GM18858 (cell line): ENCODE measurements at regions not wholly inside any gene's neighbourhood (a gene's known extent, or its start where the extent isn't known, plus 50 kb on each side); places are given as distances from the start of the nearest gene placed in this dataset.

Source experiments
- ATAC-seq: cut with Tn5 transposase; IDR thresholded peaks from one replicate; pipeline ENCODE4 v1.9.1; 2021; ENCODE audit not compliant: unreplicated experiment

GRCh38 chr18:52001106-52001505, 338.9 kb upstream of the DCC start:
- no peak for ATAC-seq

DNA sequence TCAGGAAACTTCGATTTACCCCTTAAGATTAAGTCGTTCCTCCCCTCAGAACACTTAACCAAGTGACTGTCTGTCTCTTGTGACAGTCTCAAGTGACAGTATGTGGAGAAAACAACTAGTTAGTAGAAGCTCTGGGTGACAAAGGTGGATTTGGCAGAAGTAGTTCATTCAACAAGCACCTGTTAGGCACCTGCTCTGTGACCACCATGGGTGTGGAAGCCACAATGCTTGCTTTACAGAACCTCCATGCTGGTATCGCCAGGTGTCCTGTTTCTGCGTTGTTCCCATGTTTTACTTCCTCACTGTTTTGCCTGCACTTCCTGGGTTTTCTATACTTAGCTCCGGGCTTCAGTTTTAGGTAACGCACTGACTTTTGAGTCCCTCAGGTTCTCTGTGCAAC, 337.4 kb upstream of the DCC start:
- no peak for ATAC-seq

GRCh38 chr18:52007105-52007504, 332.9 kb upstream of the DCC start:
- no peak for ATAC-seq

DNA sequence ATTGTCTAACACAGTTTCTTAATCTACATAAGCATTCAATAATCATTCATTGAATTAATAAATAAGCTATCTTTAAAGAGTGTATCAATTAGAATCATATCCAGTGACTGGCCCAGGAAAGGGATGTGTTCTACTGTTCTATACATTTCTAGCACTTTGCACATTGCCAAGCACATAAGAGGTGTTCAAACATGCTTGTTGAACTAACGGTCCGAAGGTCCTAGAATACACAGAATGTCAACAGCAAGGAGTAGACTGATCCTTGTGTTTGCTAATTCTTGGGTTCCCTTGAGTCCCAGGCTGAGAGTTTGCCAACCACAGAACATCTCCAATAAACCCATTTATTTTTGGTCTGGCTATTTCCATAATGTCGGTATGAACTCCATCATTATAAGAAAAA, 331.7 kb upstream of the DCC start:
- ATAC-seq, result no peak

- no peak for ATAC-seq
These were observed 331.3 kb upstream of the DCC start for GRCh38 chr18:52008736-52009135.

- ATAC-seq, result peak; percentile 55
These were observed 330.0 kb upstream of the DCC start for GRCh38 chr18:52009958-52010357.

DNA sequence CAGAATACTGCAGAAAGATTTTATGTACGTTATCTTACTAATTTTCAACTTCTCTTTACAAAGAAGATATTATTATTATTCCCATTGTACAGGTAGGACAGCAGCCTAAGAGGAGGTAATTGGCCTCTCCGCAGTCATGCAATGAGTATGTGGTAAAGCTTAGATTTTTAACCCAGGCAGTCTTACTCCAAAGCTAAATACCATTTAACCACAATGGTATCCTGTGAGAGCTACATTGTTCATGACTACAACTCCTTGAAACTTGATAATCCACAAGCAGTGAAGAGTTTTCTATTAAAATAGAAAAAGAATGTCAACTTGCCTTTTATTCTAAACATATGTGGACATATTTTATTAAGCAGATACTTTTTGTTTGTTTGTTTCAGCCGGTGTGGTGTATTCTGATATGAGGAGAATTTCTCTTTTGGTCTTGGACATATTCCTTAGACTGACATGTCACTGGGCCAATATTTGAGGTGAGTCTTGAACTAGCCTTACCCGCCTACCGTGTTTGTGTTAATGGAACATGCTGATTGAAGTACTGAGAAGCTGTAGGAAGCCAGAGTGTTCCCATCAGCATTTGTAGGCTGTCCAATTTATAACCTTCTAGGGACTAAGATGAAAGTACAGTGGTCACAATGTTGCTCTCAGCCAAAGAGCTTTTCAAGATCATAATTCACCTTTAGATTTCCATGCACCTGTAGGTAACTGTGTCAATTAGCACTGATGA, 293.9 kb upstream of the DCC start:
- no peak for ATAC-seq

- ATAC-seq, result no peak
These were observed 293.2 kb upstream of the DCC start for GRCh38 chr18:52046842-52047241.

GRCh38 chr18:52054324-52054723, 285.7 kb upstream of the DCC start:
- no peak for ATAC-seq

DNA sequence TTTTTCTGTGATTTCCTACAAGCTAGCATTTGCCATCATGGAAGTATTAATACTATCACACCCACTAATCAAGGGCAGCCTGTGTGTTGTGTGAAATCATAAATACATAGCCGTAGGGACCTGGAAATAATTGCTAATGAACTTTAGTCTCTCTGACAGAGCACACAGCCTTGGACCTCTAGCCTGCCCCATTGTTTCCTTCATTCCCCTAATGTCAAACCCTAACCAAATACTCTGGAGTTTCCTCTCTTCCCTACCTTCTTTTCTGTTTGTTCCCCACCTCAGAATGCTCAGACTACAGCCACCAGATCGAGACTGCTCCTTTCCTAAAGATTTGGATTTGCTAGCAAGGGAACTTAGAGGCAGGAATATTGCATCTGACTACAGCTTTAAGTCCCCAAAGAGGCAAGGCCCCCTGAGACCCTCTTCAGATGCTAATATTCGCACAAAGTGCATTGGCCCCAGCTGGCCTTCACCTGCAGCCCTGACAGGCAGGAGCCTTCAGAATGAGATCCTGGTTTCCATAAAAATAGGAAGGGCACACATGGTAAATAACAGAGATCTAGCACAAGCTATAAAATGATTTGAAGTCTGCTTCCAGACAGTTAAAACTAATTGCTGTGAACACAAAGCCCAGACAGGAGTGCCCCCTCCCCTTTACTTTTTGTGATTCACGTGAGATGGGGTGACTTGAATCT, 279.2 kb upstream of the DCC start:
- no peak for ATAC-seq

GRCh38 chr18:52063923-52064322, 276.1 kb upstream of the DCC start:
- no peak for ATAC-seq

DNA sequence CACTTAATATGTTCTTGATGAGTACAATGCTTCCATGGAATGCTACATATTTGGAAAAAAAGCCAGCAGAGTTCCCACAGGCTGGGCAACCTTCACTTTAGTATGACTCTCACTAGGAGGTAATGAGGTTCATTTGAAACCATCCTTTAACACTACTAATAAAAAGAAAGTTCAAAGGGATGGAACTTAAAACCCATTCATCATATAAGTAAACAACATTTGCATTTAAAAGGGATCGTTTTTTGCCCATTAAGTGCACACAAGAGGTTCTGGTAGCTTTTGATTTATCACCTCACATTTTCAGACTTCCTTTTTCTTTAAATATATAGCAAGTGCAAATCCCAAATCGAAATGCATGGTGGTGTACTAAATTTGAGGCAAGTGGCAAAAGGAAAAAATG, 270.8 kb upstream of the DCC start:
- ATAC-seq, result no peak

DNA sequence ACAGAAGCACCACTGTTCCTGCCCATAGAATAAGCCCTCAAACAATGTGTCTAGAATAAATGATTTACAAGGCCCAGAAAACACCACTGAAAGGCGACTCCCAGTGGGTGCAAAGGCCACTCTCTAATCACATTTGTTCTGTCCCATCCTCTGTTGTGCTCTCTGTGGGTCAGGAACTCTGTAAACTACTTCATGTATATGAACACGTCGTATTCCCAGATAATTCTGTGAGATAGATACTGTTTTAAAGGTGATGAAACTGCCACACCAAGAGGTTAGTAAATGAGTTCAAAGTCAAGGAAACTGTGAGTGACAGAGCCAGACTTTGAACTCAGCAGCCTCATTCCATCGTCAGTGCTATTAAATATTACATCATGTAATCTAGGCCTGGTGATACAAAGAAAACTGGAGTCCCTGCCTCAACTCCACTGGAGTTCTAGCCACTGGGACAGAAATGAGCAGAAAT, 269.7 kb upstream of the DCC start:
- ATAC-seq, result no peak

DNA sequence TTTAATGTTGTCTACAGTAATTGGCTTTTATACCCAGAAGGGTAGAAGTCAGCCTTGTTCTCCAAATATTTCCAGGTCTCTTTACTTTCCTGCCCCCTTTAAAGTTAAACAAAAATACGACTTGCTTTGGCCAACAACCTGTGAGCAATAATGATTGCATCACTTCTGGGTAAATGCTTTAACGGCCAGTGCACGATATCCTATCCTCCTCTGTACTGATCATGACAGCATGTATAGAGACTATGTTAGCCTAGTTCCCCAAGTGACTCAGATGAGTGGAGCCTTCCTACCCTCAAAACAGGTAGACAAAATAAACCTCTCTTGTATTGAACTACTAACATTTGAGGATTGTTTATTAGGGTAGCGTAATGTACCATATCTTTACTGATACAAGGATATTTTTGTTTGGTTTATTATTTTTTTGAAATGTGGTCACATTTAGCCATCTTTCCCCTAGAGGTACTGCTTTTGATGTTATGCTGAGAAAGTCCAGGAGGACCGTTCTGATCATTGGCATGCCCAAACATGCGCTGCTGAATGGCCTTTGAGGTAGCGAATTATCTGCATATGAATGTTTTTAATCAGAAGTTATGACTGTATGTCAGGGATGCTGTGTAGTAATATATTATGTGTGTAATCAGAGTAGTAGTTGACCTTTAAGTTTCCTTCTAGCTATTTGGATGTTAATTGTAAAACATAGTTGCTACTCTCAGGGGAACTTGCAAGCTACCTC, 262.6 kb upstream of the DCC start:
- ATAC-seq, result no peak

DNA sequence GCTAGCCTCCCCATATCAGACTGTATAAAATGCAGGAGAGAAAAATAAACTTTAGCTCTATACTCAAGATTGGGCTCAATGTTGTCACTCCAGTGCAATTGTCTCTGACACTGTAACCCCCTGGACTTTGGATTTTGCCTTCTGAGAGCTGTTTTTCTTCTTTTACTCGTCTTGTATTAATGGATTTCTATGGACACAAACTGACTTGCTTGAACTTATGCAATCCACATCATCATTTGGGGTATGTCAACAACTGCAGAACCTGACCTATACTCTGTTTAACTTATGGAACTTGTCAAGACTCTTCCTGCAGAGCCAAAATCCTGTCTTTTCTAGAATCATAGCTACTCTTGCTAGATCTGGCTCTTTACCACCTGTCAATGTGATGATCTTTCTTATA, 257.8 kb upstream of the DCC start:
- no peak for ATAC-seq

GRCh38 chr18:52087140-52087539, 252.9 kb upstream of the DCC start:
- ATAC-seq, result no peak

DNA sequence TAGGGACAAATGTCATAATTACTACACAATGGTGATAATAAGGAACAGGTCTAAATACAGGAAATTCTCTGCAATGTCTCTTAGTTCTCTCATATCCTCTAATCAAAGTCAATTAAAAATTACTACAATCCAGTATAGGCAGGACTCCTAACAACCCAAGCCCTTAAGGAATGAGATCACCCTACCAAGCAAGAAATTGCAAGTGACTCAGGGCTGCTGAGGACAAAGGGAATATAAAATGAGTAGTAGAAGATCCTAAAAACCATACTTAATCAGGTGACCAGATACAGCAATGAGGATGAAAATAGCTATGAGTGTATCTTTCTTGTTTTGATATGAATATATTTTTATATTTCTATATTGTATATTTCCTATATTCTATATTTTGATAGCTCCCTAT, 250.0 kb upstream of the DCC start:
- ATAC-seq, result no peak

- no peak for ATAC-seq
These were observed 246.8 kb upstream of the DCC start for GRCh38 chr18:52093171-52093570.

DNA sequence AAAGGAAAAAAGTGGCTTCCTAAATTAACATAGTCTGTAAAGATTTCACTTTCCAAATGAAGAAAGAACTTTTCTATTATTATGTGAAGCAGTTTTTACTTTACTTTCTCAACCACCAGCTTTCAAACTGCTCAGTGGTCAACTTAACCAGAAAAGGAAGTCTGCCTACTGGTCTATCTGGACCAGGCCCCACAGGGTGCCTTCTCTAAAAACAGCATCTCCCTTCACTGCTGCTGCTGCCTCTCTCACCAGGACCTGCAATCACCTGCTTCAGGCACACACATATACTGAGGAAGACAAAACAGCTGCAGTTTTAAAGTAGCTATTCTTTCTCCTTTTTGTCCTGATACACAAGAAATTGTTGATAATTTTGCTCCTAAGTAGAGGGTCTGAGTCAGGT, 221.3 kb upstream of the DCC start:
- no peak for ATAC-seq

DNA sequence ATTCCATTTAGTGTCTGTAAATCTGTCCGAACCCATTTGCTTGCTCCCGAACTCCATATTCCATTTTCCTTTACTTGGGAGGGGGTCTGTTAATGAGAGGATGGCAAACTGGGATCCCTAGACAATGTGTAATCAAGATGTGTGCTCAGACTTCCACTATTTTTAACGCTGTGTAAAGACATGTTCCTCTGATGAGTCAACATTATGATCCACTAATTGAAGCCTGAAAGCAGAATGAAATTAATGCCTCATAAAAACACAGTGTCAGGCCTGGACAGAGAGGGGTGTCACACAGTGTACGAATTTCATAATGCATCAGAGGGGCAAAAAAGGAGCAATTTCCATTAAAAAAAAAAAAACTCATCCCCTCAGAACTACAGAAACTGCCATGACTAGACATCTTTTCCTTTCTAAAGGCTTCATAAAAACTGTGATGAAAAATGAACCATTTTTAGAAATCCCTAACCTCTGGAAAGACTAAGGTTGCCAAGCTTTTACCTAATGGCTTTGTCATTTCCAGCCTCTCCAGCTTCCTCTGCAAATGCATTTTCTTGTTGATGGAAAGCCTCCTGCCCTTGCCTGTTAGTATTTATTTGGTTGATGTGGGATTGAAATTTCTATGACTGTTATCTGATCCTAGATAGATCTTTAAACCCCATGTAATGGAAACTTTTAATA, 209.2 kb upstream of the DCC start:
- ATAC-seq, result no peak

- ATAC-seq, result no peak
These were observed 208.2 kb upstream of the DCC start for GRCh38 chr18:52131845-52132244.
